IMR-90 (cell line): ENCODE measurements at regions not wholly inside any gene's neighbourhood (a gene's known extent, or its start where the extent isn't known, plus 50 kb on each side); places are given as distances from the start of the nearest gene placed in this dataset.

Experiments used
- ATAC-seq: fragments of 200-7000 bp; cut with Tn5 transposase; 2 replicates; pipeline ENCODE4 v1.9.1; 2020; ENCODE audit warnings: low read depth, mild to moderate bottlenecking, moderate library complexity
- BruUV-seq: library from RNA; stranded (reverse); fragments of 400-500 nt; replicated peaks from 2 replicates; lab custom pipeline; 2021; lab: Mats Ljungman, UMichigan
- CTCF ChIA-PET: fragments of 300-600 bp; formaldehyde crosslinking; extraction: SDS; loops from one replicate; lab custom pipeline; 2021; ENCODE audit warnings: antibody characterized with exemption; lab: Yijun Ruan, JAX
- POLR2A ChIA-PET: fragments of 300-600 bp; sonication (Branson Sonifier 250); formaldehyde crosslinking; loops from one replicate; lab custom pipeline; 2022; ENCODE audit warnings: antibody characterized with exemption; ENCODE audit not compliant: unreplicated experiment; lab: Charles Lee
- DNase-seq: peaks from one replicate; pipeline ENCODE4 v3.0.0; 2013
- H2AFZ ChIP-seq: replicated peaks from 2 replicates; pipeline ENCODE3; 2013; ENCODE audit warnings: low read length, mild to moderate bottlenecking; ENCODE audit not compliant: poor library complexity
- H2AK5ac ChIP-seq: 2 replicates; pipeline ENCODE4 v1.6.1; 2013; ENCODE audit warnings: low read depth, low read length, inconsistent platforms
- H2AK9ac ChIP-seq: replicated peaks from 2 replicates; pipeline ENCODE3; 2013; ENCODE audit warnings: mild to moderate bottlenecking, low read depth, low read length, moderate library complexity; ENCODE audit not compliant: poor library complexity
- H2BK120ac ChIP-seq: 2 replicates; pipeline ENCODE4 v1.6.1; 2013; ENCODE audit warnings: low read depth, low read length, inconsistent platforms
- H2BK15ac ChIP-seq: 3 replicates; pipeline ENCODE4 v1.6.1; 2013; ENCODE audit warnings: low read depth, low read length, inconsistent platforms
- H2BK20ac ChIP-seq: 2 replicates; pipeline ENCODE4 v1.6.1; 2013; ENCODE audit warnings: low read depth, mild to moderate bottlenecking, inconsistent platforms, low read length, moderate library complexity
- H2BK5ac ChIP-seq: 2 replicates; pipeline ENCODE4 v1.6.1; 2013; ENCODE audit warnings: mild to moderate bottlenecking, low read depth, low read length, inconsistent platforms; ENCODE audit not compliant: poor library complexity, severe bottlenecking
- H3K14ac ChIP-seq: replicated peaks from 2 replicates; pipeline ENCODE4 v1.6.1; 2013; ENCODE audit warnings: low read depth, low read length, inconsistent platforms
- H3K18ac ChIP-seq: 2 replicates; pipeline ENCODE4 v1.6.1; 2013; ENCODE audit warnings: low read depth, low read length, control low read depth
- H3K23ac ChIP-seq: 2 replicates; pipeline ENCODE4 v1.6.1; 2013; ENCODE audit warnings: low read depth, low read length, inconsistent platforms
- H3K27ac ChIP-seq: 2 replicates; pipeline ENCODE4 v1.5.1; 2013; ENCODE audit warnings: mild to moderate bottlenecking, control low read depth, low read length; ENCODE audit not compliant: insufficient read depth
- H3K27me3 ChIP-seq: 2 replicates; pipeline ENCODE4 v1.6.1; 2013; ENCODE audit warnings: low read length; ENCODE audit not compliant: control insufficient read depth, insufficient read depth
- H3K36me3 ChIP-seq: 2 replicates; pipeline ENCODE4 v1.6.1; 2013; ENCODE audit warnings: low read length, mixed read lengths; ENCODE audit not compliant: control insufficient read depth, insufficient read depth
- H3K4ac ChIP-seq: 2 replicates; pipeline ENCODE4 v1.6.1; 2013; ENCODE audit warnings: low read depth, low read length, inconsistent platforms
- H3K4me1 ChIP-seq: 2 replicates; pipeline ENCODE4 v1.6.1; 2013; ENCODE audit warnings: low read length, mixed read lengths; ENCODE audit not compliant: control insufficient read depth, insufficient read depth
- H3K4me2 ChIP-seq: 2 replicates; pipeline ENCODE4 v1.6.1; 2013; ENCODE audit warnings: low read depth, mild to moderate bottlenecking, control low read depth, low read length, moderate library complexity
- H3K4me3 ChIP-seq: 2 replicates; pipeline ENCODE4 v1.5.1; 2013; ENCODE audit warnings: low read depth, mild to moderate bottlenecking, control low read depth, low read length, moderate library complexity; ENCODE audit not compliant: insufficient read depth
- H3K56ac ChIP-seq: 2 replicates; pipeline ENCODE4 v1.6.1; 2013; ENCODE audit warnings: low read length, inconsistent platforms; ENCODE audit not compliant: insufficient read depth; ENCODE audit errors: extremely low read depth
- H3K79me1 ChIP-seq, 2 experiments: 2 replicates each; pipeline ENCODE4 v1.6.1; 2013; ENCODE audit warnings: low read length in 2 of 2, inconsistent platforms in 1 of 2, low read depth in 1 of 2
- H3K9ac ChIP-seq: 2 replicates; pipeline ENCODE4 v1.6.1; 2013; ENCODE audit warnings: low read depth, low read length, control low read depth
- H3K9me1 ChIP-seq: 2 replicates; pipeline ENCODE4 v1.6.1; 2013; ENCODE audit warnings: low read length, inconsistent platforms; ENCODE audit not compliant: insufficient read depth
- H3K9me3 ChIP-seq: 2 replicates; pipeline ENCODE4 v1.6.1; 2013; ENCODE audit warnings: low read length; ENCODE audit not compliant: control insufficient read depth, insufficient read depth
- H4K20me1 ChIP-seq: 2 replicates; pipeline ENCODE4 v1.6.1; 2013; ENCODE audit warnings: low read length, inconsistent platforms; ENCODE audit not compliant: insufficient read depth
- H4K5ac ChIP-seq: 2 replicates; pipeline ENCODE4 v1.6.1; 2013; ENCODE audit warnings: mild to moderate bottlenecking, low read depth, low read length, control low read depth
- H4K8ac ChIP-seq, 2 experiments: 2 replicates each; pipeline ENCODE4 v1.6.1; 2013; ENCODE audit warnings: low read depth in 2 of 2, low read length in 2 of 2, control low read depth in 1 of 2, inconsistent platforms in 1 of 2
- H4K91ac ChIP-seq: 2 replicates; pipeline ENCODE4 v1.6.1; 2013; ENCODE audit warnings: low read depth, low read length, inconsistent platforms; ENCODE audit not compliant: insufficient read depth
- CTCF ChIP-seq: conservative IDR thresholded peaks from 2 replicates; pipeline ENCODE4 v1.5.1; 2012; ENCODE audit warnings: mild to moderate bottlenecking, low read depth, low read length, improper control_type of control experiment
- MAZ ChIP-seq: IDR thresholded peaks from 2 replicates; pipeline ENCODE4 v1.6.1; 2012; ENCODE audit warnings: low read depth, mild to moderate bottlenecking, low read length, improper control_type of control experiment, moderate library complexity, borderline replicate concordance
- MXI1 ChIP-seq: IDR thresholded peaks from 2 replicates; pipeline ENCODE4 v1.6.1; 2012; ENCODE audit warnings: low read depth, mild to moderate bottlenecking, low read length, moderate library complexity, borderline replicate concordance
- RAD21 ChIP-seq: IDR thresholded peaks from 2 replicates; pipeline ENCODE4 v1.6.1; 2012; ENCODE audit warnings: low read length, improper control_type of control experiment
- SMC3 ChIP-seq: fragments of 150-350 bp; IDR thresholded peaks from 2 replicates; pipeline ENCODE4 v1.6.1; 2016; ENCODE audit warnings: low read depth, mild to moderate bottlenecking, antibody characterized with exemption, low read length, moderate library complexity
- WGBS, 2 experiments: methylation state at CpG; one replicate each; pipeline versions ENCODE4 v1.1.5 to v1.1.7; 2013; ENCODE audit warnings: missing lambda C conversion rate in 2 of 2; ENCODE audit not compliant: insufficient read length in 1 of 2; ENCODE audit errors: extremely low coverage in 2 of 2; 5-methylcytosine and 5-hydroxymethylcytosine counted together
- dilution Hi-C: fragments of 300-500 bp; cut with HindIII; formaldehyde crosslinking; loops from one replicate; pipeline ENCODE4 v1.14.3; 2018; ENCODE audit warnings: low sequenced_read_pairs; ENCODE audit not compliant: unreplicated experiment
- in situ Hi-C: fragments of 300-500 bp; cut with MboI; formaldehyde crosslinking; loops from 3 replicates; pipeline ENCODE4 v1.14.3; 2019; ENCODE audit warnings: low sequenced_read_pairs, inconsistent platforms, mixed read lengths
- intact Hi-C: fragments of 100-400 bp; cut with micrococcal nuclease; formaldehyde crosslinking; loops from 2 replicates; pipeline ENCODE4 v1.10.0; 2022

- Histone ChIP-seq H4K20me1 (peaks cover 26% of the 10 kb centered on the region), H4K8ac (peak overlapping the region; percentile 9 to 79; a peak in 2 of 4 replicates), H3K4me1 (no peaks in the 10 kb centered on the region), H3K14ac (peak overlapping the region; percentile 87), H3K36me3 (no peaks in the 10 kb centered on the region), H2AK9ac (peak overlapping the region; percentile 89), H3K4me2 (peak overlapping the region; percentile 91), H3K56ac (peak overlapping the region; percentile 25), H3K79me1 (peaks cover 4 to 33% of the 10 kb centered on the region in 2 experiments; a peak in 2 of 4 replicates), H4K91ac (peak overlapping the region; percentile 47; the same call in 1 of the 2 replicates), H4K5ac (peak overlapping the region; percentile 32; the same call in 1 of the 2 replicates), H2BK120ac (peak overlapping the region; percentile 74), H3K9ac (peak overlapping the region; percentile 51), H2AFZ (peak overlapping the region; percentile 95), H3K27me3 (no peaks in the 10 kb centered on the region), H2BK15ac (peak overlapping the region; percentile 16; the same call in 1 of the 3 replicates), H3K4ac (peak overlapping the region; percentile 85), H2BK5ac (peak overlapping the region; percentile 81), H3K23ac (peak overlapping the region; percentile 89), H3K27ac (peak overlapping the region; percentile 82), H2BK20ac (peak overlapping the region; percentile 39), H3K9me3 (no peaks in the 10 kb centered on the region), H2AK5ac (peak overlapping the region; percentile 54), H3K18ac (peak overlapping the region; percentile 30; the same call in 1 of the 2 replicates), H3K4me3 (peak overlapping the region; percentile 92), H3K9me1 (no peaks in the 10 kb centered on the region)
- DNase-seq (peak; percentile 57), ATAC-seq (peak; percentile 63)
- 1% methylated on average over 58 of the region's 81 CpGs; no CpG with 5 or more reads in 1 of the 2 experiments for WGBS, 2 experiments
- intact Hi-C loops (loop anchor here (1.0 to 10.0 kb wide), 9 partner anchors 123 to 657 kb away; no protein-coding TSS in a partner anchor), dilution Hi-C loops (no loop called here), in situ Hi-C loops (loop anchor here (5.0 kb wide), 2 partner anchors 496 to 656 kb away; no protein-coding TSS in a partner anchor)
- CTCF ChIA-PET: interaction anchor here (0.9 to 1.4 kb wide), 2 partner anchors 9 to 190 kb away, joined by 3 to 5 read pairs; no protein-coding TSS in a partner anchor
- POLR2A ChIA-PET: no interaction called here
- peak; percentile 32; the same call in 1 of the 2 replicates for TF ChIP-seq MXI1
- peak; percentile 66 for TF ChIP-seq SMC3
- peak; percentile 76 for TF ChIP-seq CTCF
- peak; percentile 89 for TF ChIP-seq RAD21
- no peak for TF ChIP-seq MAZ
- BruUV-seq: no TSS peak
Observed at GRCh38 chr13:107867701-107868661, 347.4 kb downstream of the LIG4 start.
